CD14-positive monocyte (primary cell): ENCODE measurements at regions not wholly inside any gene's neighbourhood (a gene's known extent, or its start where the extent isn't known, plus 50 kb on each side); places are given as distances from the start of the nearest gene placed in this dataset.

Experiments used
- DNase-seq, 3 donors: peaks; one replicate each; pipeline ENCODE4 v3.0.0-alpha.2; 2011 to 2022
- H2AFZ ChIP-seq: 2 replicates; pipeline ENCODE4 v1.6.0; 2012; ENCODE audit warnings: mild to moderate bottlenecking, low read depth, low read length, inconsistent platforms; ENCODE audit not compliant: insufficient read depth, poor library complexity, severe bottlenecking
- H3K27ac ChIP-seq, 2 donors: 1 replicate in 1 of 2; 2 replicates in 1 of 2; pipeline ENCODE4 v1.5.1; 2012 to 2013; ENCODE audit warnings: low read length in 2 of 2, control low read depth in 1 of 2, inconsistent platforms in 1 of 2, low read depth in 1 of 2, mild to moderate bottlenecking in 1 of 2
- H3K27me3 ChIP-seq, 2 donors: one replicate each; pipeline versions ENCODE4 v1.6.0 to v1.6.1; 2011 to 2013; ENCODE audit warnings: low read length in 2 of 2; ENCODE audit not compliant: control insufficient read depth in 2 of 2, insufficient read depth in 2 of 2
- H3K36me3 ChIP-seq, 2 donors: replicated peaks in 1 of 2; 1 replicate in 1 of 2; 2 replicates in 1 of 2; pipeline versions ENCODE4 v1.5.1 to v1.6.1; 2012 to 2013; ENCODE audit warnings: low read length in 2 of 2, control low read depth in 1 of 2, inconsistent platforms in 1 of 2, mild to moderate bottlenecking in 1 of 2; ENCODE audit not compliant: insufficient read depth in 2 of 2, control insufficient read depth in 1 of 2
- H3K4me1 ChIP-seq, 2 donors: 1 replicate in 1 of 2; 2 replicates in 1 of 2; pipeline versions ENCODE4 v1.5.1 to v1.6.1; 2012 to 2013; ENCODE audit warnings: low read length in 2 of 2, control low read depth in 1 of 2, inconsistent platforms in 1 of 2, mild to moderate bottlenecking in 1 of 2, moderate library complexity in 1 of 2; ENCODE audit not compliant: insufficient read depth in 2 of 2, control insufficient read depth in 1 of 2
- H3K4me2 ChIP-seq: replicated peaks from 2 replicates; pipeline ENCODE3; 2012; ENCODE audit warnings: low read length, moderate library complexity, mild to moderate bottlenecking; ENCODE audit not compliant: poor library complexity, severe bottlenecking; ENCODE audit errors: extremely low read depth
- H3K4me3 ChIP-seq, 3 experiments: fragments of 200-600 bp in 1 of 3; sonication (generic) in 1 of 3; replicated peaks in 1 of 3; 1 replicate in 2 of 3; 2 replicates in 1 of 3; pipeline ENCODE4 v1.5.1; 2011 to 2013; ENCODE audit warnings: low read length in 3 of 3, mild to moderate bottlenecking in 3 of 3, control low read depth in 2 of 3, low read depth in 2 of 3, inconsistent platforms in 1 of 3, moderate library complexity in 1 of 3
- H3K79me2 ChIP-seq: 2 replicates; pipeline ENCODE4 v1.6.0; 2012; ENCODE audit warnings: mild to moderate bottlenecking, control low read depth, inconsistent platforms, low read length, moderate library complexity; ENCODE audit not compliant: insufficient read depth
- H3K9ac ChIP-seq: 2 replicates; pipeline ENCODE4 v1.6.0; 2017; ENCODE audit warnings: low read length, mild to moderate bottlenecking; ENCODE audit not compliant: insufficient read depth, poor library complexity, severe bottlenecking
- H3K9me3 ChIP-seq, 2 donors: replicated peaks in 1 of 2; 1 replicate in 1 of 2; 2 replicates in 1 of 2; pipeline versions ENCODE4 v1.5.1 to v1.6.1; 2012 to 2013; ENCODE audit warnings: low read length in 2 of 2, control low read depth in 1 of 2; ENCODE audit not compliant: control insufficient read depth in 1 of 2, insufficient read depth in 1 of 2
- H4K20me1 ChIP-seq: 2 replicates; pipeline ENCODE4 v1.6.0; 2012; ENCODE audit warnings: mild to moderate bottlenecking, low read length, control low read depth, moderate library complexity; ENCODE audit not compliant: insufficient read depth
- H3K27ac Mint-ChIP-seq, 7 donors: one replicate each; pipeline ENCODE4 v1.8.0; 2020; ENCODE audit warnings: mild to moderate bottlenecking in 7 of 7, mixed read lengths in 7 of 7, moderate library complexity in 6 of 7, inconsistent platforms in 2 of 7
- H3K27me3 Mint-ChIP-seq, 3 donors: one replicate each; pipeline ENCODE4 v1.8.0; 2021 to 2022; ENCODE audit warnings: low read depth in 3 of 3, mild to moderate bottlenecking in 3 of 3, mixed read lengths in 3 of 3, moderate library complexity in 3 of 3, inconsistent platforms in 1 of 3
- H3K36me3 Mint-ChIP-seq, 2 donors: one replicate each; pipeline ENCODE4 v1.8.0; 2020; ENCODE audit warnings: mixed read lengths in 2 of 2, inconsistent platforms in 1 of 2, mild to moderate bottlenecking in 1 of 2
- H3K4me1 Mint-ChIP-seq: one replicate; pipeline ENCODE4 v1.8.0; 2020; ENCODE audit warnings: mild to moderate bottlenecking, mixed read lengths
- H3K4me3 Mint-ChIP-seq, 2 donors: one replicate each; pipeline ENCODE4 v1.8.0; 2020; ENCODE audit warnings: mild to moderate bottlenecking in 2 of 2, mixed read lengths in 2 of 2, moderate library complexity in 1 of 2
- H3K9me3 Mint-ChIP-seq, 7 donors: one replicate each; pipeline ENCODE4 v1.8.0; 2020 to 2022; ENCODE audit warnings: mixed read lengths in 7 of 7, mild to moderate bottlenecking in 6 of 7, moderate library complexity in 6 of 7, inconsistent platforms in 2 of 7
- CTCF ChIP-seq: fragments of 200-600 bp; IDR thresholded peaks from one replicate; pipeline ENCODE4 v1.8.0; 2022; ENCODE audit warnings: antibody characterized with exemption, mild to moderate bottlenecking
- WGBS: methylation state at CpG from one replicate; pipeline ENCODE4 v1.1.5; 2013; ENCODE audit warnings: missing lambda C conversion rate; ENCODE audit not compliant: insufficient coverage; 5-methylcytosine and 5-hydroxymethylcytosine counted together
- intact Hi-C, 2 donors: fragments of 100-400 bp; cut with micrococcal nuclease; formaldehyde crosslinking; loops; one replicate each; pipeline versions ENCODE4 v1.15.0 to v1.15.1; 2023

- H3K79me2 ChIP-seq: no peaks in the 10 kb centered on the region
- peaks cover 5 to 19% (median 10%) of the 10 kb centered on the region in 3 donors for H3K27me3 Mint-ChIP-seq
- no peaks in the 10 kb centered on the region for H4K20me1 ChIP-seq
- H2AFZ ChIP-seq: no peak overlapping the region
- H3K4me3 Mint-ChIP-seq: peak overlapping the region in 1 of 2 donors; percentile 3
- intact Hi-C loops: no loop called here
- peaks cover 0 to 4% (median 0%) of the 10 kb centered on the region in 7 donors for H3K9me3 Mint-ChIP-seq
- H3K27ac Mint-ChIP-seq: no peak overlapping the region
- H3K4me3 ChIP-seq: no peak overlapping the region
- no peak overlapping the region for H3K9ac ChIP-seq
- H3K4me2 ChIP-seq: no peak overlapping the region
- H3K4me1 ChIP-seq: no peaks in the 10 kb centered on the region
- no peak overlapping the region for H3K27ac ChIP-seq
- DNase-seq: no peak
- no peaks in the 10 kb centered on the region for H3K9me3 ChIP-seq
- TF ChIP-seq CTCF: no peak
- H3K27me3 ChIP-seq: peaks cover 0 to 3% of the 10 kb centered on the region in 2 donors
- peaks cover 8% of the 10 kb centered on the region for H3K4me1 Mint-ChIP-seq
- WGBS: no CpG with 5 or more reads among the region's 2 CpGs
- H3K36me3 Mint-ChIP-seq: no peaks in the 10 kb centered on the region
- no peaks in the 10 kb centered on the region for H3K36me3 ChIP-seq
Measured at GRCh38 chr18:60248336-60249330, 123.9 kb downstream of the MC4R start.

GRCh38 chr18:60247103-60247502 is 125.5 kb downstream of the MC4R start:
- no peak overlapping the region for H3K4me2 ChIP-seq
- H3K27me3 ChIP-seq: peaks cover 0 to 5% of the 10 kb centered on the region in 2 donors
- H3K4me1 Mint-ChIP-seq: peaks cover 8% of the 10 kb centered on the region
- no peaks in the 10 kb centered on the region for H3K36me3 Mint-ChIP-seq
- no peak for TF ChIP-seq CTCF
- H3K27ac ChIP-seq: no peak overlapping the region
- 0% methylated on average over 1 of the region's 3 CpGs for WGBS
- H3K79me2 ChIP-seq: no peaks in the 10 kb centered on the region
- no peak overlapping the region for H3K4me3 ChIP-seq
- H3K27ac Mint-ChIP-seq: no peak overlapping the region
- H3K9me3 ChIP-seq: no peaks in the 10 kb centered on the region
- H2AFZ ChIP-seq: no peak overlapping the region
- H3K36me3 ChIP-seq: no peaks in the 10 kb centered on the region
- intact Hi-C loops: no loop called here
- H3K9ac ChIP-seq: no peak overlapping the region
- H3K27me3 Mint-ChIP-seq: peaks cover 8 to 24% (median 15%) of the 10 kb centered on the region in 3 donors
- no peaks in the 10 kb centered on the region for H4K20me1 ChIP-seq
- H3K4me3 Mint-ChIP-seq: no peak overlapping the region
- H3K4me1 ChIP-seq: no peaks in the 10 kb centered on the region
- DNase-seq: no peak
- H3K9me3 Mint-ChIP-seq: peaks cover 0 to 4% (median 0%) of the 10 kb centered on the region in 7 donors
